MCF 10A (cell line): ENCODE measurements at regions not wholly inside any gene's neighbourhood (a gene's known extent, or its start where the extent isn't known, plus 50 kb on each side); places are given as distances from the start of the nearest gene placed in this dataset.
A peak's percentile ranks its signal among the peaks of the same experiment; 100 is the strongest.
"Not testable (repeated sequence)": the region's sequence is repeated elsewhere in the genome, so short reads cannot be mapped to it uniquely, and the experiment has no call there.

ENCODE experiments used
- BruUV-seq: library from RNA; stranded (reverse); fragments of 400-500 nt; replicated peaks from 2 replicates; lab custom pipeline; 2021; lab: Mats Ljungman, UMichigan
- CTCF ChIA-PET: fragments of 300-600 bp; sonication (Branson Sonifier 250); formaldehyde crosslinking; extraction: SDS; loops from one replicate; lab custom pipeline; 2021; ENCODE audit warnings: antibody characterized with exemption, inconsistent platforms; lab: Yijun Ruan, JAX
- POLR2A ChIA-PET: fragments of 300-600, 350-650 bp; sonication (Branson Sonifier 250); formaldehyde crosslinking; extraction: SDS; loops from one replicate; lab custom pipeline; 2020; ENCODE audit warnings: antibody characterized with exemption, inconsistent platforms; lab: Yijun Ruan, JAX
- DNase-seq: peaks from one replicate; pipeline ENCODE4 v3.0.0-alpha.2; 2018; ENCODE audit not compliant: unreplicated experiment
- H3K27ac Mint-ChIP-seq: one replicate; pipeline ENCODE4 v1.8.0; 2022; ENCODE audit warnings: mild to moderate bottlenecking, low read depth, mixed read lengths; ENCODE audit not compliant: unreplicated experiment
- H3K27me3 Mint-ChIP-seq: one replicate; pipeline ENCODE4 v1.8.0; 2022; ENCODE audit warnings: mixed read lengths; ENCODE audit not compliant: insufficient read depth, unreplicated experiment
- H3K36me3 Mint-ChIP-seq: one replicate; pipeline ENCODE4 v1.8.0; 2022; ENCODE audit warnings: mild to moderate bottlenecking, moderate library complexity, mixed read lengths; ENCODE audit not compliant: insufficient read depth, unreplicated experiment
- H3K4me1 Mint-ChIP-seq: one replicate; pipeline ENCODE4 v1.8.0; 2022; ENCODE audit warnings: mixed read lengths; ENCODE audit not compliant: insufficient read depth, unreplicated experiment
- H3K4me3 Mint-ChIP-seq: one replicate; pipeline ENCODE4 v1.8.0; 2022; ENCODE audit warnings: mild to moderate bottlenecking, moderate library complexity, mixed read lengths; ENCODE audit not compliant: unreplicated experiment
- H3K9me3 Mint-ChIP-seq: one replicate; pipeline ENCODE4 v1.8.0; 2022; ENCODE audit warnings: mixed read lengths; ENCODE audit not compliant: unreplicated experiment
- intact Hi-C: fragments of 100-400 bp; cut with micrococcal nuclease; formaldehyde crosslinking; loops from 2 replicates; pipeline ENCODE4 v1.14.1; 2022
- TF ChIP-seq, protein P1 (sequence below): fragments of 200-600 bp; IDR thresholded peaks from one replicate; pipeline ENCODE4 v1.8.0; 2022; ENCODE audit warnings: antibody characterized with exemption, mild to moderate bottlenecking; ENCODE audit not compliant: unreplicated experiment

DNA sequence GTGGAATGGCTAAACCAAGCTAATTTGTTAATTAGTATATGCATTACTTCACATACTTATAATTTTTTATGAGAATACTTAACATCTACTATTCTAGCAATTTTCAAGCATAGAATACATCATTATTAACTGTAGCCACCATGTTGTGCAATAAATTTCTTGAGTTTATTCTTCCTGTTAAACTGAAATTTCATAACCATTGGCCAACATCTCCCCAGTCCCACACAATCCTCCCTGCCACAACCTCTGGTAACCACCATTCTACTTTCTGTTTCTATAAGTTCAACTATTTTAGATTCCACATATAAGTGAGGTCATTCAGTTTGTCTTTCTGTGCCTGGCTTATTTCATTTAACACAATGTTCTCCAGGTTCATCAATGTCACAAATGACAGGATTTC is 208.5 kb downstream of the PPP4R3C start:
- peak; percentile 4 for DNase-seq
- peaks cover 19% of the 10 kb centered on the region for H3K9me3 Mint-ChIP-seq
- BruUV-seq: no TSS peak
- CTCF ChIA-PET: no interaction called here
- H3K4me1 Mint-ChIP-seq: no peaks in the 10 kb centered on the region
- H3K27ac Mint-ChIP-seq: no peak overlapping the region
- POLR2A ChIA-PET: no interaction called here
- intact Hi-C loops: no loop called here
- H3K36me3 Mint-ChIP-seq: no peaks in the 10 kb centered on the region
- no peak overlapping the region for H3K4me3 Mint-ChIP-seq
- H3K27me3 Mint-ChIP-seq: no peaks in the 10 kb centered on the region
- TF ChIP-seq, protein P1, sequence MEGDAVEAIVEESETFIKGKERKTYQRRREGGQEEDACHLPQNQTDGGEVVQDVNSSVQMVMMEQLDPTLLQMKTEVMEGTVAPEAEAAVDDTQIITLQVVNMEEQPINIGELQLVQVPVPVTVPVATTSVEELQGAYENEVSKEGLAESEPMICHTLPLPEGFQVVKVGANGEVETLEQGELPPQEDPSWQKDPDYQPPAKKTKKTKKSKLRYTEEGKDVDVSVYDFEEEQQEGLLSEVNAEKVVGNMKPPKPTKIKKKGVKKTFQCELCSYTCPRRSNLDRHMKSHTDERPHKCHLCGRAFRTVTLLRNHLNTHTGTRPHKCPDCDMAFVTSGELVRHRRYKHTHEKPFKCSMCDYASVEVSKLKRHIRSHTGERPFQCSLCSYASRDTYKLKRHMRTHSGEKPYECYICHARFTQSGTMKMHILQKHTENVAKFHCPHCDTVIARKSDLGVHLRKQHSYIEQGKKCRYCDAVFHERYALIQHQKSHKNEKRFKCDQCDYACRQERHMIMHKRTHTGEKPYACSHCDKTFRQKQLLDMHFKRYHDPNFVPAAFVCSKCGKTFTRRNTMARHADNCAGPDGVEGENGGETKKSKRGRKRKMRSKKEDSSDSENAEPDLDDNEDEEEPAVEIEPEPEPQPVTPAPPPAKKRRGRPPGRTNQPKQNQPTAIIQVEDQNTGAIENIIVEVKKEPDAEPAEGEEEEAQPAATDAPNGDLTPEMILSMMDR: no peak

DNA sequence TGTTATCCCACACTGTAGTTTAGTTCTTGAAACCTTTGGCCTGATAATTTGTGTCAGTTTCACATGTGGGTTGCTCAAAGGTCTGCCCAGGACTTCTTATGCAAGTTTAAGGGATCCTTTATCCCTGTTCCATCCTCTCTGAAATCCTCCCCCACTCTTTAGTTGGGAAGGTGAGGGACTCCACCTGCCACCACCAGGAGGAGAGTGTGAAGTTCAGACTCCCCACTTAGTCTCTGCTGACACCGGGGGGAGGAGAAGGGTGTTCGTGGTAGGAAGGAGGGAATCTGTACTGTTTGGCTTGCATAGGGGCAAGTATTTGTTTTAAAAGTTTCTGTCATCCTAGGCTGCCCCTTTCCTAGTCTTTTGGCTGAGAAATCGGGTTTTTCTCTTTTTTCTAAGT is 211.8 kb downstream of the PPP4R3C start:
- POLR2A ChIA-PET: no interaction called here
- no peaks in the 10 kb centered on the region for H3K4me1 Mint-ChIP-seq
- intact Hi-C loops: no loop called here
- DNase-seq: no peak
- H3K9me3 Mint-ChIP-seq: peaks cover 12% of the 10 kb centered on the region
- H3K4me3 Mint-ChIP-seq: no peak overlapping the region
- TF ChIP-seq, protein P1: no peak
- BruUV-seq: no TSS peak
- H3K36me3 Mint-ChIP-seq: no peaks in the 10 kb centered on the region
- no peak overlapping the region for H3K27ac Mint-ChIP-seq
- H3K27me3 Mint-ChIP-seq: no peaks in the 10 kb centered on the region
- CTCF ChIA-PET: no interaction called here

DNA sequence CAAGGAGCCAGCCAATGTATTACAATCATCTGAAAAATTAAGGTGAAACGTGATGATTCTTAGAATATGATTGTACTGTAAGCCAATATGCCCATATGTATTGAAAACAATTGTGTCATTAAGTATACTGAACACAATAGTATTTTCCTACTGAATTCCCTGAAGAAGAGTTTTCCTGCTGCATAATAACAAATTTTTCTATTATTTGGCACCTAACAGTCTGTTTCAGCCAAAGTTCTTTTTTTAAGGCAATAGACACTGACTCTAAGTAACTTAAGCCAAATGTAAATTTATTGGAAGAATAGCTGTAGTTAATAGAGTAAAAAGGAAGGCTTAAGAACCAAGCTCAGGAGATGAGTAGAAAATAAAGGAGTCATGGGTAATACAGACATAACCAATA is 220.6 kb downstream of the PPP4R3C start:
- peaks cover 11% of the 10 kb centered on the region for H3K9me3 Mint-ChIP-seq
- no peak for DNase-seq
- H3K4me1 Mint-ChIP-seq: no peaks in the 10 kb centered on the region
- no peaks in the 10 kb centered on the region for H3K27me3 Mint-ChIP-seq
- TF ChIP-seq, protein P1: no peak
- ChIA-PET CTCF (no interaction called here), POLR2A (no interaction called here)
- no TSS peak for BruUV-seq
- H3K4me3 Mint-ChIP-seq: no peak overlapping the region
- H3K27ac Mint-ChIP-seq: no peak overlapping the region
- no peaks in the 10 kb centered on the region for H3K36me3 Mint-ChIP-seq
- intact Hi-C loops: no loop called here

DNA sequence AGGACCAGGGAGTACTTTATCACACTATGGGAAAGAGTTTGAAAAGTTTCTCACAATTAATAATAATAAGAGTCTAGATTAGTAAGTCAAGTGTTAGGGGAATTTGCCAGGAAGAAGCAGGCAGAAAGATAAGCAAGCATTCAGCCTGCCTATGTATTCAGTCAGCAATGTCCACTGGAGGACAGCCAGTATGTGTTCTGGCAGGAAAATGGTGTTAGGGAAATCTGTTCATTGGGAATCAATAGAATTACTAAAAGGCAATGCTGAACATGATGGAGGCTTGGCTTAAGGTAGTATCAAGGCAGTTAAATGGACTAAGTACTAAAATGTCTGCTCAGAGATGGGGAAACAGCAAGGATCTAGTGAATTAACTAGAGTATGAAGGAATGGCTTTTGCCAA is 221.2 kb downstream of the PPP4R3C start:
- no peaks in the 10 kb centered on the region for H3K27me3 Mint-ChIP-seq
- H3K9me3 Mint-ChIP-seq: peaks cover 11% of the 10 kb centered on the region
- intact Hi-C loops: no loop called here
- H3K36me3 Mint-ChIP-seq: no peaks in the 10 kb centered on the region
- POLR2A ChIA-PET: no interaction called here
- TF ChIP-seq, protein P1: no peak
- H3K4me3 Mint-ChIP-seq: no peak overlapping the region
- no peaks in the 10 kb centered on the region for H3K4me1 Mint-ChIP-seq
- no peak overlapping the region for H3K27ac Mint-ChIP-seq
- CTCF ChIA-PET: no interaction called here
- BruUV-seq: no TSS peak
- DNase-seq: no peak

DNA sequence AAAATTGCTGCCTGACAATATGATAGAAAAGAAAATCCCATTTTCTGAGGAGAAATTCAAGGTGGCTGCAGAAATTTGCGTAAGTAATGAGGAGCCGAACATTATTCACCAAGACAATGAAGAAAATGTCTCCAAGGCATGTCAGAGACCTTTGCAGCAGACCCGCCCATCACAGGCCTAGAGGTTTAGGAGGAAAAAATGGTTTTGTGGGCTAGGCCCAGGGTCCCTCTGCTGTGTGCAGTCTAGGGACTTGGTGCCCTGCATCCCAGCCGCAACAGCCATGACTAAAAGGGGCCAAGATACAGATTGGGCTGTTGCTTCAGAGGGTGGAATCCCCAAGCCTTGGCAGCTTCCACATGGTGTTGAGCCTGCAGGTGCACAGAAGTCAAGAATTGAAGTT is 223.1 kb downstream of the PPP4R3C start:
- intact Hi-C loops, DNase-seq, POLR2A ChIA-PET, H3K36me3 Mint-ChIP-seq, BruUV-seq, H3K4me3 Mint-ChIP-seq, H3K27me3 Mint-ChIP-seq, H3K4me1 Mint-ChIP-seq, CTCF ChIA-PET, H3K27ac Mint-ChIP-seq: not testable (repeated sequence)
- peaks cover 11% of the 10 kb centered on the region for H3K9me3 Mint-ChIP-seq
